Mesenchymal stem cell (in vitro differentiated cells and primary cell): ENCODE measurements at regions not wholly inside any gene's neighbourhood (a gene's known extent, or its start where the extent isn't known, plus 50 kb on each side); places are given as distances from the start of the nearest gene placed in this dataset.

Source experiments
- DNase-seq: peaks from one replicate; pipeline ENCODE4 v3.0.0-alpha.2; 2013
- H2AFZ ChIP-seq: one replicate; pipeline ENCODE4 v1.6.1; 2013; ENCODE audit warnings: low read depth, mild to moderate bottlenecking, control low read depth, inconsistent platforms, low read length, moderate library complexity
- H2AK5ac ChIP-seq: 2 replicates; pipeline ENCODE4 v1.6.1; 2013; ENCODE audit warnings: low read length, moderate library complexity, mild to moderate bottlenecking, inconsistent platforms; ENCODE audit not compliant: severe bottlenecking
- H2BK120ac ChIP-seq: one replicate; pipeline ENCODE4 v1.6.1; 2013; ENCODE audit warnings: low read depth, mild to moderate bottlenecking, inconsistent platforms, low read length, moderate library complexity
- H2BK12ac ChIP-seq, 2 experiments: one replicate each; pipeline ENCODE4 v1.6.1; 2013; ENCODE audit warnings: inconsistent platforms in 2 of 2, low read length in 2 of 2, mild to moderate bottlenecking in 2 of 2, moderate library complexity in 2 of 2, control low read depth in 1 of 2
- H2BK15ac ChIP-seq: one replicate; pipeline ENCODE4 v1.6.1; 2013; ENCODE audit warnings: mild to moderate bottlenecking, low read depth, inconsistent platforms; ENCODE audit not compliant: poor library complexity, severe bottlenecking
- H2BK5ac ChIP-seq: 2 replicates; pipeline ENCODE4 v1.6.1; 2013; ENCODE audit warnings: low read depth, mild to moderate bottlenecking, low read length, control low read depth, inconsistent platforms; ENCODE audit not compliant: poor library complexity, severe bottlenecking
- H3K14ac ChIP-seq, 2 experiments: one replicate each; pipeline ENCODE4 v1.6.1; 2013; ENCODE audit warnings: inconsistent platforms in 2 of 2, low read length in 2 of 2, control low read depth in 1 of 2, mild to moderate bottlenecking in 1 of 2, moderate library complexity in 1 of 2
- H3K18ac ChIP-seq, 2 experiments: one replicate each; pipeline ENCODE4 v1.6.1; 2013; ENCODE audit warnings: inconsistent platforms in 2 of 2, low read length in 2 of 2, control low read depth in 1 of 2, low read depth in 1 of 2, mild to moderate bottlenecking in 1 of 2
- H3K23ac ChIP-seq, 2 experiments: one replicate each; pipeline ENCODE4 v1.6.1; 2013; ENCODE audit warnings: inconsistent platforms in 2 of 2, low read length in 2 of 2, mild to moderate bottlenecking in 2 of 2, moderate library complexity in 2 of 2, control low read depth in 1 of 2
- H3K27ac ChIP-seq: 2 replicates; pipeline ENCODE4 v1.5.1; 2013; ENCODE audit warnings: mild to moderate bottlenecking, moderate library complexity, low read length, control low read depth, inconsistent platforms; ENCODE audit not compliant: poor library complexity, severe bottlenecking
- H3K27me3 ChIP-seq, 2 experiments: 2 replicates each; pipeline versions ENCODE4 v1.6.1 to v1.7.0; 2013; ENCODE audit warnings: low read length in 2 of 2, mild to moderate bottlenecking in 2 of 2, moderate library complexity in 2 of 2, control low read depth in 1 of 2, inconsistent platforms in 1 of 2; ENCODE audit not compliant: control insufficient read depth in 1 of 2, insufficient read depth in 1 of 2
- H3K36me3 ChIP-seq, 2 experiments: 2 replicates each; pipeline versions ENCODE4 v1.6.1 to v1.7.0; 2013; ENCODE audit warnings: low read length in 2 of 2, control low read depth in 1 of 2, inconsistent platforms in 1 of 2, low read depth in 1 of 2, mild to moderate bottlenecking in 1 of 2; ENCODE audit not compliant: insufficient read depth in 2 of 2, control insufficient read depth in 1 of 2
- H3K4ac ChIP-seq, 2 experiments: one replicate each; pipeline ENCODE4 v1.6.1; 2013; ENCODE audit warnings: inconsistent platforms in 2 of 2, low read length in 2 of 2, mild to moderate bottlenecking in 2 of 2, moderate library complexity in 2 of 2, control low read depth in 1 of 2, low read depth in 1 of 2
- H3K4me1 ChIP-seq: 2 replicates; pipeline ENCODE4 v1.6.1; 2013; ENCODE audit warnings: low read depth, low read length, control low read depth; ENCODE audit not compliant: control insufficient read depth, insufficient read depth
- H3K4me2 ChIP-seq: 2 replicates; pipeline ENCODE4 v1.6.1; 2013; ENCODE audit warnings: low read length, mild to moderate bottlenecking, inconsistent platforms; ENCODE audit not compliant: poor library complexity, severe bottlenecking
- H3K4me3 ChIP-seq, 2 experiments: 2 replicates each; pipeline versions ENCODE4 v1.5.1 to v1.7.0; 2013; ENCODE audit warnings: low read length in 2 of 2, mild to moderate bottlenecking in 2 of 2, control low read depth in 1 of 2, low read depth in 1 of 2; ENCODE audit not compliant: insufficient read depth in 1 of 2
- H3K79me1 ChIP-seq: replicated peaks from 2 replicates; pipeline ENCODE4 v1.6.1; 2013; ENCODE audit warnings: mild to moderate bottlenecking, control low read depth, low read length, inconsistent platforms; ENCODE audit not compliant: poor library complexity, severe bottlenecking
- H3K9ac ChIP-seq: 2 replicates; pipeline ENCODE4 v1.7.0; 2013; ENCODE audit warnings: mild to moderate bottlenecking, low read length, moderate library complexity
- H3K9me3 ChIP-seq: 2 replicates; pipeline ENCODE4 v1.7.0; 2013; ENCODE audit warnings: mild to moderate bottlenecking, low read length; ENCODE audit not compliant: control insufficient read depth
- H4K8ac ChIP-seq: one replicate; pipeline ENCODE4 v1.6.1; 2013; ENCODE audit warnings: inconsistent platforms, mild to moderate bottlenecking, low read length, moderate library complexity
- H4K91ac ChIP-seq: one replicate; pipeline ENCODE4 v1.6.1; 2013; ENCODE audit warnings: mild to moderate bottlenecking, low read length, inconsistent platforms
- WGBS: methylation state at CpG from one replicate; pipeline ENCODE4 v1.1.7; 2013; ENCODE audit warnings: mixed read lengths; 5-methylcytosine and 5-hydroxymethylcytosine counted together

DNA sequence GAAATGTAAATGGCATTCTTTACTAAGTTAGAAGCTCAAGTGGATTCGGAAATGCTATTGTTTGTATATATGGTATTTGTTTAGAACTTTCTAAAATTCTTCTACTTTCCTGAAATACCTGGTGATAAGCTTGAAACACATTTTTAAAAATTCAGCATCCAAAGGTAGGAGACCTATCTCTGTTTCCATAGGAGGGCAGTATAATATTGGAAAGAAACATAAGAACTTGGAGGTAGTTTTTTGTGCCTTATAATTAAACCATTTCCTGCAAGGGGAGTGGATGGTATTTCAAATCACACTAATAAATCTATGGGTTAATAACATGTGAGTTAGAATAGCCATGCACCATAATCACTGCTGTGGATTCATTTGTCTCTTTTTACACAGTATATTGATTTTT lies 217.4 kb upstream of the AADAT start:
- no peaks in the 10 kb centered on the region for H3K9me3 ChIP-seq
- no peak overlapping the region for H3K9ac ChIP-seq
- no peak overlapping the region for H2BK5ac ChIP-seq
- no peak overlapping the region for H2BK120ac ChIP-seq
- no peak overlapping the region for H2AK5ac ChIP-seq
- no peak overlapping the region for H3K4me3 ChIP-seq
- no peak overlapping the region for H3K14ac ChIP-seq
- H3K18ac ChIP-seq: no peak overlapping the region
- H2BK15ac ChIP-seq: no peak overlapping the region
- H4K8ac ChIP-seq: no peak overlapping the region
- no peak overlapping the region for H2BK12ac ChIP-seq
- peak; percentile 14 for DNase-seq
- no peaks in the 10 kb centered on the region for H3K79me1 ChIP-seq
- no peak overlapping the region for H3K23ac ChIP-seq
- H3K4me1 ChIP-seq: no peaks in the 10 kb centered on the region
- H3K4me2 ChIP-seq: no peak overlapping the region
- no peak overlapping the region for H2AFZ ChIP-seq
- no peak overlapping the region for H3K27ac ChIP-seq
- H3K4ac ChIP-seq: no peak overlapping the region
- H3K27me3 ChIP-seq: no peaks in the 10 kb centered on the region
- no peak overlapping the region for H4K91ac ChIP-seq
- no peaks in the 10 kb centered on the region for H3K36me3 ChIP-seq
- no CpG with 5 or more reads among the region's 1 CpG for WGBS

DNA sequence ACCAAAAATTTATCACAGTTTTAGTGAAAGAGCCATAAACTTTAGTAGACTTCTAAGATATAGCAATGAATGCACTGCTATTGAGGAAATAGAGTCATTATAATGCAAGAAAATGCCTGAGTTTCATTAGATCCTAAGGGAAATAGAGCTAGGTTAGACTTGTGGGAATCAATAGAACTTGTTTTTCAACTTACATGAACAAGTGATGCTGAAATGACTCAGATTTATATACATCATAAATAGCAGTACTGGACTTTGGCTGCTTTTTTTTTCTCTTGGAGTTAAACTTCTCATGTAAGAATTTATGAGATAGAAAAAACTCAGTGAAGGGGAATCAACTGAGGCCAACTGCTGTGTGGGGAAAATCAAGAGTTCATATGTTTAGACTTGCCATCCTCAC lies 216.5 kb upstream of the AADAT start:
- H2BK120ac ChIP-seq: no peak overlapping the region
- no peaks in the 10 kb centered on the region for H3K79me1 ChIP-seq
- H3K4me3 ChIP-seq: no peak overlapping the region
- no peaks in the 10 kb centered on the region for H3K36me3 ChIP-seq
- no peak overlapping the region for H2BK5ac ChIP-seq
- no peak overlapping the region for H3K18ac ChIP-seq
- H3K9ac ChIP-seq: no peak overlapping the region
- no peak overlapping the region for H3K27ac ChIP-seq
- no peaks in the 10 kb centered on the region for H3K4me1 ChIP-seq
- no peak for DNase-seq
- no peak overlapping the region for H4K91ac ChIP-seq
- H3K14ac ChIP-seq: no peak overlapping the region
- H4K8ac ChIP-seq: no peak overlapping the region
- no peak overlapping the region for H2AFZ ChIP-seq
- H2AK5ac ChIP-seq: no peak overlapping the region
- no peak overlapping the region for H2BK15ac ChIP-seq
- no peak overlapping the region for H3K4me2 ChIP-seq
- H3K23ac ChIP-seq: no peak overlapping the region
- no peaks in the 10 kb centered on the region for H3K27me3 ChIP-seq
- H3K4ac ChIP-seq: no peak overlapping the region
- no peak overlapping the region for H2BK12ac ChIP-seq
- no peaks in the 10 kb centered on the region for H3K9me3 ChIP-seq

DNA sequence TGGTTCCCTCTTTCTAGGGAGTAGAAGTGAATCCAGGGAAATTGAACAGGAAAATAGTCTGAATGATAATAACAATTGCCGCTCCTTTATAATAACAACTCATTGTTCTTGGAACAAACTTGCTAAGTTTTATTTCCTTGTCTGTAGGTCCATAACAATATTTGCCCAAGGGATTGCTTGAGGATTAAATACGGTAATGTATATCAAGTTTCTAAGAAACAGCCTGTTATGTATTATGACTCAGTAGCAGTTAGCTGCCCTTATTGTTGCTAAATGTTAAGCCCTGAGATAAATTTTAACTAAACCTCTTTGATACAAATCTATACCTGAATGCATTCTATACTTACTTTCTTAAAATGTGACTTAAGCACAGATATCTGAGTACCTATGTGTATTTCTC lies 215.9 kb upstream of the AADAT start:
- DNase-seq: no peak
- no peaks in the 10 kb centered on the region for H3K9me3 ChIP-seq
- H2AK5ac ChIP-seq: no peak overlapping the region
- no peak overlapping the region for H3K23ac ChIP-seq
- no peak overlapping the region for H2BK12ac ChIP-seq
- no peak overlapping the region for H3K27ac ChIP-seq
- H3K4me3 ChIP-seq: no peak overlapping the region
- no peak overlapping the region for H2AFZ ChIP-seq
- no peak overlapping the region for H2BK5ac ChIP-seq
- WGBS: 80% methylated on average over 1 of the region's 2 CpGs
- H3K18ac ChIP-seq: no peak overlapping the region
- no peaks in the 10 kb centered on the region for H3K4me1 ChIP-seq
- no peak overlapping the region for H3K4me2 ChIP-seq
- H2BK15ac ChIP-seq: no peak overlapping the region
- no peaks in the 10 kb centered on the region for H3K36me3 ChIP-seq
- H3K79me1 ChIP-seq: no peaks in the 10 kb centered on the region
- H3K14ac ChIP-seq: no peak overlapping the region
- H3K27me3 ChIP-seq: no peaks in the 10 kb centered on the region
- H2BK120ac ChIP-seq: no peak overlapping the region
- no peak overlapping the region for H3K4ac ChIP-seq
- H3K9ac ChIP-seq: no peak overlapping the region
- no peak overlapping the region for H4K8ac ChIP-seq
- no peak overlapping the region for H4K91ac ChIP-seq

DNA sequence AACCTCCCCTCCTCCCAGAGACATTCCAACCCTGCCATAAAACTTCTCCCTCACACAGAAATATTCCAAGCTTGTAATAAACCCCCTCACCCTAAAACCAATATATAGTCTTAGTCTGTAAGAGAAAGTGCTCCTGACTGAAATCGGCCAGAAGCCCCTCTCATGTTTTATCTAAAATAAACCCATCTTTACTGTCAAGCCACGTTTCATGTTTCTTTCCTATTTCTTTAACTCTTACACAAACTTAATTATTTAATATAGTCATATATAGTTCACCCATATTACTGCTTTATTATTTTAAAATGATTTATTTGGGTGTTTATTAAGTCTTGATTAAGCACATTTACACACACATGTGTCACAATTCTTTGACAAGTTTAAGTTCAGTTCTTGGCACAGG lies 191.3 kb upstream of the AADAT start:
- H3K79me1 ChIP-seq: no peaks in the 10 kb centered on the region
- H2BK15ac ChIP-seq: no peak overlapping the region
- no peak overlapping the region for H2BK12ac ChIP-seq
- H3K4me2 ChIP-seq: no peak overlapping the region
- no peak overlapping the region for H3K14ac ChIP-seq
- WGBS: 100% methylated on average over 1 of the region's 2 CpGs
- H2AFZ ChIP-seq: no peak overlapping the region
- H3K4me3 ChIP-seq: no peak overlapping the region
- H2BK120ac ChIP-seq: no peak overlapping the region
- no peaks in the 10 kb centered on the region for H3K27me3 ChIP-seq
- DNase-seq: no peak
- no peak overlapping the region for H3K18ac ChIP-seq
- H3K9me3 ChIP-seq: no peaks in the 10 kb centered on the region
- no peak overlapping the region for H2BK5ac ChIP-seq
- H2AK5ac ChIP-seq: no peak overlapping the region
- no peaks in the 10 kb centered on the region for H3K36me3 ChIP-seq
- no peaks in the 10 kb centered on the region for H3K4me1 ChIP-seq
- H3K4ac ChIP-seq: no peak overlapping the region
- H3K27ac ChIP-seq: no peak overlapping the region
- no peak overlapping the region for H3K23ac ChIP-seq
- H3K9ac ChIP-seq: no peak overlapping the region
- H4K8ac ChIP-seq: no peak overlapping the region
- H4K91ac ChIP-seq: no peak overlapping the region
